Trophoblast cell (in vitro differentiated cells and primary cell): ENCODE measurements at regions not wholly inside any gene's neighbourhood (a gene's known extent, or its start where the extent isn't known, plus 50 kb on each side); places are given as distances from the start of the nearest gene placed in this dataset.

Source experiments
- DNase-seq, 2 donors: peaks; one replicate each; pipeline ENCODE4 v3.0.0-alpha.2; 2016
- H2AFZ ChIP-seq: 2 replicates; pipeline ENCODE4 v1.6.1; 2013; ENCODE audit warnings: low read length, moderate library complexity, mild to moderate bottlenecking; ENCODE audit not compliant: insufficient read depth, poor library complexity
- H2AK5ac ChIP-seq: 2 replicates; pipeline ENCODE4 v1.6.1; 2013; ENCODE audit warnings: mild to moderate bottlenecking, low read length
- H2BK120ac ChIP-seq: 2 replicates; pipeline ENCODE4 v1.6.1; 2013; ENCODE audit warnings: low read length, mild to moderate bottlenecking, moderate library complexity; ENCODE audit not compliant: insufficient read depth, poor library complexity
- H2BK12ac ChIP-seq: 2 replicates; pipeline ENCODE4 v1.6.1; 2013; ENCODE audit warnings: mild to moderate bottlenecking, low read length, moderate library complexity
- H2BK5ac ChIP-seq: 2 replicates; pipeline ENCODE4 v1.6.1; 2013; ENCODE audit warnings: low read length, low read depth, moderate library complexity, mild to moderate bottlenecking; ENCODE audit not compliant: poor library complexity
- H3K14ac ChIP-seq: 2 replicates; pipeline ENCODE4 v1.6.1; 2013; ENCODE audit warnings: mild to moderate bottlenecking, low read length
- H3K18ac ChIP-seq: 2 replicates; pipeline ENCODE4 v1.6.1; 2013; ENCODE audit warnings: mild to moderate bottlenecking, low read length
- H3K23ac ChIP-seq: 2 replicates; pipeline ENCODE4 v1.6.1; 2013; ENCODE audit warnings: low read length
- H3K27ac ChIP-seq: 2 replicates; pipeline ENCODE4 v1.5.1; 2013; ENCODE audit warnings: low read depth, mild to moderate bottlenecking, inconsistent platforms, low read length, moderate library complexity
- H3K27me3 ChIP-seq: 2 replicates; pipeline ENCODE4 v1.6.1; 2013; ENCODE audit warnings: inconsistent platforms, mild to moderate bottlenecking, low read length, moderate library complexity; ENCODE audit not compliant: insufficient read depth
- H3K36me3 ChIP-seq, 2 experiments: 1 replicate in 1 of 2; 2 replicates in 1 of 2; pipeline ENCODE4 v1.6.1; 2013; ENCODE audit warnings: low read length in 2 of 2, mild to moderate bottlenecking in 2 of 2, moderate library complexity in 1 of 2; ENCODE audit not compliant: insufficient read depth in 2 of 2, control insufficient read depth in 1 of 2
- H3K4ac ChIP-seq: 2 replicates; pipeline ENCODE4 v1.6.1; 2013; ENCODE audit warnings: low read depth, mild to moderate bottlenecking, low read length, moderate library complexity
- H3K4me1 ChIP-seq, 2 experiments: 1 replicate in 1 of 2; 2 replicates in 1 of 2; pipeline ENCODE4 v1.6.1; 2013; ENCODE audit warnings: low read length in 2 of 2, mild to moderate bottlenecking in 2 of 2, moderate library complexity in 1 of 2; ENCODE audit not compliant: insufficient read depth in 2 of 2, control insufficient read depth in 1 of 2
- H3K4me2 ChIP-seq: 2 replicates; pipeline ENCODE4 v1.6.1; 2013; ENCODE audit warnings: inconsistent platforms, mild to moderate bottlenecking, low read length, moderate library complexity
- H3K4me3 ChIP-seq: 2 replicates; pipeline ENCODE4 v1.5.1; 2013; ENCODE audit warnings: mild to moderate bottlenecking, low read depth, low read length, inconsistent platforms
- H3K79me1 ChIP-seq: one replicate; pipeline ENCODE4 v1.6.1; 2013; ENCODE audit warnings: low read length
- H3K79me2 ChIP-seq: 2 replicates; pipeline ENCODE4 v1.6.1; 2013; ENCODE audit warnings: low read length, mild to moderate bottlenecking; ENCODE audit not compliant: control insufficient read depth, insufficient read depth, poor library complexity
- H3K9ac ChIP-seq: 2 replicates; pipeline ENCODE4 v1.6.1; 2013; ENCODE audit warnings: mild to moderate bottlenecking, low read length
- H3K9me3 ChIP-seq: 2 replicates; pipeline ENCODE4 v1.6.1; 2013; ENCODE audit warnings: low read depth, mild to moderate bottlenecking, control low read depth, inconsistent platforms, low read length; ENCODE audit not compliant: insufficient read depth
- H4K12ac ChIP-seq: 2 replicates; pipeline ENCODE4 v1.6.1; 2013; ENCODE audit warnings: low read depth, mild to moderate bottlenecking, low read length, moderate library complexity
- H4K8ac ChIP-seq: 2 replicates; pipeline ENCODE4 v1.6.1; 2013; ENCODE audit warnings: low read depth, mild to moderate bottlenecking, low read length, moderate library complexity
- H4K91ac ChIP-seq: one replicate; pipeline ENCODE4 v1.6.1; 2013; ENCODE audit warnings: low read depth, mild to moderate bottlenecking, low read length, moderate library complexity
- WGBS: extraction: QIAGEN DNeasy Blood & Tissue Kit; methylation state at CpG from one replicate; pipeline ENCODE4 v1.1.7; 2013; ENCODE audit warnings: missing lambda C conversion rate; ENCODE audit not compliant: insufficient read length, insufficient coverage; ENCODE audit errors: extremely low coverage; 5-methylcytosine and 5-hydroxymethylcytosine counted together

DNA sequence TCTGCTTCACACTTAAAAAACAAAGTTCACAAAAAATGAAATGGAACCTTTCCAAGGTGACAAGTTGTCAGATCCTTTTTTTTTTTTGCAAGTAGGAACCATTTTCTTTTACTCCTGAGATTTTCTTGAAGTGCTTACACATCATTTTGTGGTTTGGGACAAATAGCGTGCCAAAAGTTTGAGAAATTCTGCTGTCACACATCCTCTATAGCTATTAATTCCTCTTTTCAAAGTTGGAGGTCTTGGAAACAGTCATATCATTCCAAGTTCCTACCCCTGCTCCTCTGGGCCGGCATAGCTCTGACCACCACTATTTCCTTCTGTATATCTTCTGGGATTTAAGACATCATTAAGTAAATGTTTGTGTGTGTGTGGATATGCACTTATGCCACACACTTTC is 421.6 kb upstream of the SLC10A2 start:
- Histone ChIP-seq H3K79me1 (no peaks in the 10 kb centered on the region), H3K23ac (no peak overlapping the region), H3K4me3 (no peak overlapping the region), H3K9me3 (no peaks in the 10 kb centered on the region), H3K9ac (no peak overlapping the region), H3K27me3 (no peaks in the 10 kb centered on the region), H4K8ac (no peak overlapping the region), H3K4me2 (no peak overlapping the region), H3K36me3 (no peaks in the 10 kb centered on the region), H2BK120ac (no peak overlapping the region), H2BK12ac (no peak overlapping the region), H4K12ac (no peak overlapping the region), H2AK5ac (no peak overlapping the region), H3K27ac (no peak overlapping the region), H3K14ac (no peak overlapping the region), H3K4ac (no peak overlapping the region), H4K91ac (no peak overlapping the region), H2AFZ (no peak overlapping the region), H3K18ac (no peak overlapping the region), H2BK5ac (no peak overlapping the region), H3K4me1 (no peaks in the 10 kb centered on the region), H3K79me2 (no peaks in the 10 kb centered on the region)
- DNase-seq: no peak
- no CpG with 5 or more reads among the region's 2 CpGs for WGBS

GRCh38 chr13:103473081-103473480 is 406.9 kb upstream of the SLC10A2 start:
- Histone ChIP-seq H2AFZ (no peak overlapping the region), H3K23ac (no peak overlapping the region), H3K9ac (no peak overlapping the region), H3K27me3 (no peaks in the 10 kb centered on the region), H2AK5ac (no peak overlapping the region), H3K79me2 (no peaks in the 10 kb centered on the region), H4K12ac (no peak overlapping the region), H4K91ac (no peak overlapping the region), H3K79me1 (no peaks in the 10 kb centered on the region), H3K4me1 (peaks cover 4 to 6% of the 10 kb centered on the region in 2 experiments), H2BK120ac (no peak overlapping the region), H3K4ac (no peak overlapping the region), H3K27ac (no peak overlapping the region), H3K4me3 (no peak overlapping the region), H3K18ac (no peak overlapping the region), H2BK12ac (no peak overlapping the region), H3K36me3 (no peaks in the 10 kb centered on the region), H2BK5ac (no peak overlapping the region), H4K8ac (no peak overlapping the region), H3K4me2 (no peak overlapping the region), H3K14ac (no peak overlapping the region), H3K9me3 (no peaks in the 10 kb centered on the region)
- peak in 1 of 2 donors; percentile 13 for DNase-seq
- no CpG with 5 or more reads among the region's 1 CpG for WGBS

GRCh38 chr13:103471896-103472295 is 405.7 kb upstream of the SLC10A2 start:
- peak; percentile 90 to 96 for DNase-seq
- Histone ChIP-seq H2BK5ac (no peak overlapping the region), H4K8ac (no peak overlapping the region), H3K36me3 (no peaks in the 10 kb centered on the region), H3K4ac (no peak overlapping the region), H3K4me3 (no peak overlapping the region), H2BK120ac (no peak overlapping the region), H3K9ac (no peak overlapping the region), H3K4me1 (peaks cover 4 to 6% of the 10 kb centered on the region in 2 experiments), H2AFZ (no peak overlapping the region), H4K12ac (no peak overlapping the region), H3K79me1 (no peaks in the 10 kb centered on the region), H3K9me3 (no peaks in the 10 kb centered on the region), H3K23ac (no peak overlapping the region), H3K79me2 (no peaks in the 10 kb centered on the region), H2BK12ac (no peak overlapping the region), H3K14ac (no peak overlapping the region), H3K4me2 (peak overlapping the region; percentile 39), H3K27ac (no peak overlapping the region), H2AK5ac (no peak overlapping the region), H3K18ac (no peak overlapping the region), H4K91ac (no peak overlapping the region), H3K27me3 (no peaks in the 10 kb centered on the region)
- WGBS: no CpG with 5 or more reads among the region's 4 CpGs

DNA sequence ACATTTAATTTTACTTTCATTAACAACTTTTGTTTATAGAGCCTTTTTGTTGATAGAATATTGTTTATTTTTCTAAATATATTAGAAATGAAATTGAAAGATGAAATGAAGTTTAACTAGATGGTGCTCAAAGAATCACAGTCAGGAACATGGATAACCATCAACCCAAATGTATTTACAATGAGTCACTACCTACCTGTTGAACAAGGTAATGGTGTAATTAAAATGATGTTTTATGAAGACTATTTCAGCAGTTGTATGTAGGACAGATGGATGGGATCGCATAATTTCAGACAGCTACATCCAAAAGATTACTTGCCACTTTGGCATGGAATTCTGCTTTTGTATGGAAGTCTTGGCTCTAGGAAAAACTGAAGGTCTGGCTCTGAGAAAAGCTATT is 403.6 kb upstream of the SLC10A2 start:
- no peak overlapping the region for H3K4me3 ChIP-seq
- H2AK5ac ChIP-seq: no peak overlapping the region
- no peak overlapping the region for H2BK5ac ChIP-seq
- H3K36me3 ChIP-seq: no peaks in the 10 kb centered on the region
- DNase-seq: peak; percentile 3 to 81
- no peaks in the 10 kb centered on the region for H3K79me2 ChIP-seq
- H2BK120ac ChIP-seq: no peak overlapping the region
- H4K12ac ChIP-seq: no peak overlapping the region
- no peak overlapping the region for H4K8ac ChIP-seq
- H3K4me1 ChIP-seq: peaks cover 4 to 6% of the 10 kb centered on the region in 2 experiments
- H3K9me3 ChIP-seq: no peaks in the 10 kb centered on the region
- no peak overlapping the region for H3K4ac ChIP-seq
- no peak overlapping the region for H3K18ac ChIP-seq
- H2BK12ac ChIP-seq: no peak overlapping the region
- no peak overlapping the region for H2AFZ ChIP-seq
- H3K9ac ChIP-seq: no peak overlapping the region
- no peak overlapping the region for H4K91ac ChIP-seq
- H3K14ac ChIP-seq: no peak overlapping the region
- no peaks in the 10 kb centered on the region for H3K79me1 ChIP-seq
- H3K23ac ChIP-seq: no peak overlapping the region
- no peak overlapping the region for H3K27ac ChIP-seq
- no peak overlapping the region for H3K4me2 ChIP-seq
- no CpG with 5 or more reads among the region's 1 CpG for WGBS
- H3K27me3 ChIP-seq: no peaks in the 10 kb centered on the region
